ENCODE measurements at regions not wholly inside any gene's neighbourhood (a gene's known extent, or its start where the extent isn't known, plus 50 kb on each side); places are given as distances from the start of the nearest gene placed in this dataset.

DNA sequence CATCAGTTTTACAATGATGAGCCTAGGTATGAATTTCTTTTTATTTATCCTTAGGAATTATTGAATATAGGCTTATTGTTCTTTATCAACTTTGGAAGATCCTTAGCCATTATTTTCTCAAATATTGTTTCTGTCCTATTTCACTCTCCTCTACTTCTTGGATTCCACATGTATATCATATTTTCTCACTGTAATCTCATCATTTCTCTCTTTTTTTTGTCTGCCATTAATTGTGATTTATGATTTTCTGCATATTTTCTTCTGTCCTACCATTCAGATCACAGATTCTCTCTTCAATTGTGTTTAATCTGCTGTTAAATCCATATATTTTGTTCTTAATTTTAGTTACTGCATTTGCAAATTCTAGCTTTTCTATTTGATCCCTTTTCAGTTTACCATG lies 139.8 kb downstream of the ARRDC3 start:
- TF ChIP-seq CTCF (conservative IDR thresholded peaks at IDR 0.05; ENCODE audit: low read length) (no peak), EZH2phosphoT487 (IDR thresholded peaks at IDR 0.05; ENCODE audit: borderline replicate concordance, low read depth, low read length) (no peak)

All from OCI-LY7 (cell line).